CD4-positive, alpha-beta T cell treated with Interferon alpha-2 for 1 hour (primary cell): ENCODE measurements at regions not wholly inside any gene's neighbourhood (a gene's known extent, or its start where the extent isn't known, plus 50 kb on each side); places are given as distances from the start of the nearest gene placed in this dataset.

ENCODE experiments used
- DNase-seq, 2 donors: peaks; one replicate each; pipeline ENCODE4 v3.0.0-alpha.2; 2020 to 2022

DNA sequence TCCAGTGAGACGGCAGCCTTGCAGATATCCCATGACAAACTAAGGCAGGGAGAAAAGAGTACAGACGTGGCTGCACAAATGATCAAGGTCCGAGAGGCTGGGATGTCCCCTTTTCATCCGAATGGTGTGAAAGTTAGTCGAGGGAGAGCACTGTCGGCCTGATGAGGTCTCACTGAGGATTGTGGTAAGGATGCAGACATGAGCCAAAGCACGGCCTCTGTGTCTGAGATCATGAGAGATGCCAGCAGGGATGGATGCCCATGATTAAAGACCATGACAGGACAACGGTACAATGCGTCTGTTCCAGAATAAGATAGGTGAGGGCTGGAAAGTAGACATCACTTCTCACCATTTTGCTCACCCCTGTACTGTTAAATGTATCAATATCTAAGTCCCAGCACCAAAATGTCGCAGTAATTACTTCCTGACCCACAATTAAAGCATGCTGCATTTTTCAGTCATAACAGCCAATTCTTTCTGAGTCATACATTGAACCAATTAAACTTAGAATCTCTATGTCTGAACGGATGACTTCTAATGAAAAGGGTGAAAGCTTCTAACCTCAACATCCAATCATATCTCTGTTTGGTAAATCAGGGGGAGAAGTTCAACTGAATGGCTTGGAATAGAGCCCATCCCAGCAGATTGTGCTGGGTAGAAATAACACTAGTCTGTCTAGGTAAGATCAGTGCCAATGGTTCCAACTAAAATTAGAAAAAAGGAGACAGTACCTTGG is 249.6 kb upstream of the SOX5 start:
- DNase-seq: no peak

DNA sequence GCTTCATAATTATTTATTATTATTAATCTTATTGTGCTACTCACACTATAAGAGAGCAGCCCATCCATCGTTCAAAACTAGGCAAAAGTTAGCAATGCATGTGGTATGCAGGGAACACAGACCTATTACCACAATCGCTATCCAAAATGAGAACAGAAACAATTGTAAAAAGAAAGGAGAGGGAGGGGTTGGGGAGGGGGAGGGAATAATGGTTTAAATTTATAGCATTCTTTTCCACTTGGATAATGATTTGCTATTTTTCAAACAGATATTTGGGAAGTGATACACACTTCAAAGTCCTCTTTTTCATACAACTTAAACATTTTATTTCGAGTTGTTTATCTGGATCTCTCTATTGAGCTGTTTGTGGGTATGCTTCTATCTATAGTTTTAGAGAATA is 248.6 kb upstream of the SOX5 start:
- DNase-seq: no peak

DNA sequence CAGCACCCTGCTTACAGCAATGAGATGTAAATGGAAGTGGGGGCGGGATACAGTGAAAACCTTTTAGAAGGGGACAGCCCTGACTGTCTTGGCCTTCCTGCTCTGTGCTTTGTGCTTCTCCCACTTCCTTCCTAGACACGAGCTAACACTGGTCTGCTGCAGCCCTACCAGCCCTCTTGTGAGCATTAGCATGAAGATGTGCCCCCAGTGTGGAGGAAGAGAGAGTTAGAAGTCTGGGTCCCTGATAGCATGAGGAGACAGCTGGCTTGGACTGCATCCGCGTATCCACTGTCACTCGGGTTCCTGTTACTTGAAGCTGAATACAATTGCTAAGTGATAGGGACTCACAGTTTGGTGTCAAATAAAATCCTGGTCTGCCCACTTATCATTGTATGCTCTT is 248.1 kb upstream of the SOX5 start:
- DNase-seq: no peak

DNA sequence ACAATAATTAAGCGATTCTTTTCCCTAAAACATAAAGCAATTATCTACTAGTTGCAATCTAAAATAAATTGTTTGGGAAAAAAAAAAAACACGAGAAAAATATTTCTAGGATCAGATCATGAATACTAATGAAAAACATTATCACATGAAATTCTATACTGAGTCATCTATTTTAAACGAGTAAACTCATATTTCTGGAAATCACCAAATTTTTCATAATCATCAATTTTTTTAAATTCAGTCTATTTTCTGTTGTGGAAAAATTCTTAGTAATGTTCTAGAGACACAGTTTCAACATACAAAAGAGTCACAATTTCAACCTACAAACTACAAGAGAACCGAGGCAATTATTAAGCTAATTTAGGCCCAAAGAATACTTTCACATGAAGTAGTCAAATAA is 245.6 kb upstream of the SOX5 start:
- DNase-seq: no peak

DNA sequence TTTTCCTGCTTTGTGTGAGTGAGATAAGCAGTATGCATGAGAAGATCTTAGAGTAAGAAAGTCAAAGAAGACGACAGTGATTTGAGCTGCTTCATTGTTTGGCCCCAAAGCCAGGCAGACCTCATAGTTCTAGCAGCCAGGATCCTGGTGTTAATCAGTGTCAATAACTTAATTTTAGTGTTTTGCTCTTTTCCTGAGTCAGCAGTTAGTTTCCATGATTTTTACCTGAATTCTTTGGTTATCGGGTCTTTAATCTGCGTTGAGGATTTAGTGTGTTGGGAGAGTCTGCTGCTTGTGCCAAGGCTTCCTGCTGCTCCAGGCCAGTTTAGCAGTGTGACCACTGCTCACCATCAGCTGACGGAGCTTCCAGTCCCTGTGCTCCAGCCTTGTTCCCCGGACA is 241.6 kb upstream of the SOX5 start:
- DNase-seq: no peak

DNA sequence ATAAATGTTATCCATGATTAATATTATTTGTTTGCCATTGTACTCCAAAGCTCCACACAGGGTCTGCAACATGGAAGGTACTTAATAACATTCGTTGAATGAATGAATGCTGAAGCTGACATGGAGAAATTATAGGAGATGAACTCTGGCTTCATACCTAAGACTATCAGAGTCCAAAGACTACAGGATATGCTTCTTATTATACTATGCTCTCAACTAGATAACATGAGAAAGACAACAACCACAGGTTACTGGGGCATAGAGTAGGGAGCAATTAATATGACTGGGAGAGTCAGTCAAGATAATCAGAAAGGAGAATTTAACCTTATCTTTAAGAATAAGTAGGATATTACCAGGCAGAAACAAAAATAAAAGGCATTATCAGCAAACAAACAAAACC is 236.3 kb upstream of the SOX5 start:
- DNase-seq: no peak

DNA sequence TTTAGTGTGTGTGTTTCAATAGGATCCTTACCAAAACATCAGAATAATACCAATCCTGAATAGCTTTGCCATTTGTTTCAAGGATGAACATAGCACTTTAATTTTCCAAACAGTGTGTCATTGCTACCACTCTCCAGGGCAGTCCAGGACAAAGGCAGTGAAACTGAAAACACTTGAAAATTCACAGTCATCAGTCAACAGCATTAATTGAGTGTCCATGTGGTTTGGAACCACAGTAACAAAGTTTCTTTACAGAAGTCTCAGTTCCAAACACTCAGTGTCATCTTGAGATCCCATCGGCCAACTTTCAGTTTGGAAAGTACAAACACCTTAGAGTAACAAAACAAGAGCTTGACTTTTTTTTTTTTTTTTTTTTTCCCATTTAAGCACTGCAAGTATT is 228.4 kb upstream of the SOX5 start:
- no peak for DNase-seq

DNA sequence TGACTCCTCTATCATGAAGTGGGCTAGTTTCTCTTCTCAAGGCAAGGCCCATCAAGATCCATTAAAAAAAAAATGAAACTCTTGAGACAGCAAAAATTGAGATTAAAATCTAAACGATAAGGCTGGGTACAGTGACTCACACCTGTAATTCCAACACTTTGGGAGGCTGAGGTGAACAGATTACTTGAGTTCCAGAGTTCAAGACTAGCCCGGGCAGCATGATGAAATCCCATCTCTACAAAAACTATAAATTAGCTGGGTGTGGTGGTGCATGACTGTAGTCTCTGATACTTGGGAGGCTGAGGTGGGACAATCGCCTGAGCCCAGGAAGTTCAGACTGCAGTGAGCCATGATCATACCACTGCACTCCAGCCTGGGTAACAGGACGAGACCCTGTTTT is 226.5 kb upstream of the SOX5 start:
- no peak for DNase-seq

DNA sequence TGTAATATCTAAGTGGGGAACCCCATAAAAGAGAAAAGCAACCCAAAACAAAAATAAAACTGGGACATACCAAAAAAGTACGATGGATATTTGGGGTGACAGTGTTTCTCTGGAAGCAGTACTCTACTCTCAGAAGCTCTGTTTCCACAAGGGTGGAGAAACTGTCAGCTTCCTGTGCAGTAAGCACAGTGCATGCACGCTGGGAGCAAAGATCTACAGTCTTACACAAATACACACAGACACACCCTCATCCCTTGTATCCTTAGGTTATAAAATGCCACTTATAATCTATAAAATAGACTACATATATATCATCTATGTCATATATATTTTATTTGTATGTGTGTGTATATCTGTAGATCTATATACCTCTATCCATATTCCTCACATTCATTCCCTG is 225.8 kb upstream of the SOX5 start:
- DNase-seq: no peak

DNA sequence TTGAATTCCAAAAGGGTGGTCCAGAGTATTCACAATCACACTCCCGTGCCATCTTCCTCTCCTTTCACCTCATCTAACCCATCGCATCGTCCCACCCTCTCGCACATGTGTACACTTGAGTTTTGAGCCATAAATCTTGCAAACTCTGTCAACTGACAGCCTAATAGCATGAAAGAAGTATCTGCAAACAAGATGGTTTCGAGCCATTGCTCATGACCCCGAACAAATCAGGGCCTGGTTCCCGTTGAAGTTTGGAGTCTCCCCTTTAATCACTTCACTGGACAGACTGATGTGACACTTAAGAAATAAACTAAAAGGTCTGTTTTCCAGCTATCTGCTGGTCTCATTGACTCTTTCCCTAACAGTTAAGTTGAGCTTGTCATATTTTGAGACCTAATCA is 223.6 kb upstream of the SOX5 start:
- DNase-seq: no peak

DNA sequence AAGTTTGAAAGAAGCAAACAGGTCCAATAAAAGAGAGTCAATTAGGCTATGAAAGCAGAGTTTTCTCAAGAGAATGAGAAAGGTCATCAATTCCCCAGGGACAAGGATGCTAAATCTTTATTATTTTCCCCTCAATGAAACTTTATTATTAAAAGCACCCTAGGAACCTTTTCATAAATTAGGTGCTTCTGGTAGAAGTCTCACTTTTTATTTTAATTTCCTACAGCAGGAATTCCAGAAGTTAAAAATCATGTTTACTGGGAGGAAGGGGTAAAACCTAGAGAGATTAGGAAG is 223.2 kb upstream of the SOX5 start:
- DNase-seq: no peak

DNA sequence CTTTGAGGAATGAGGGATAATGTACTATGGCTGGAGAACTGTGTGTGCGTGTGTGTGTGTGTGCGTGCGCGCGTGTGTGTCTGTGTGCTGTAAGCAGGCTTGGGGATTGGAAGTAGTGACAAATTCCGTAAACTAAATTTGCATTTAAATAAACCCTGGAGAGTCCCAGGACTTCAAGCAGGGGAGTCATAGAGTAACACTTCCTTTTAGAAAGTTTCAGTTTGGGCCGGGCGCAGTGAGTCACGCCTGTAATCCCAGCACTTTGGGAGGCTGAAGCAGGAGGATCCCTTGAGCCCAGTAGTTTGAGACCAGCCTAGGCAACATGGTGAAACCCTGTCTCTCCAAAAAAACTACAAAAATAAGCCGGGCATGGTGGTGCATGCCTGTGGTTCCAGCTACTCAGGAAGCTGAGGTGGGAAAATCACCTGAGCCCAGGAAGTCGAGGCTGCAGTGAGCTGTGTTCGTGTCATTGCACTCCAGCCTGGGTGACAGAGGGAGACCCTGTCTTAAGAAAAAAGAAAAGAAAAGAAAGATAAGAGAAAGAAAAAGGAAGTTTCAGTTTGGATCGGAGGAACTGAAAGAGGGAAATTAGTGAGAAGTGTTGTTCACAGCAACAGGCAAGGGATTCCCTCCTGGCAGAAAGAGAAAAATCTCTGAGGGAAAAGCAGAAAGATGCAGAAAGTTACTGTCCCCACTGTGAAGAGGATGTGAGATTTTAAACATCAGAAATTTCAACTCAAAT is 222.7 kb upstream of the SOX5 start:
- DNase-seq: no peak

DNA sequence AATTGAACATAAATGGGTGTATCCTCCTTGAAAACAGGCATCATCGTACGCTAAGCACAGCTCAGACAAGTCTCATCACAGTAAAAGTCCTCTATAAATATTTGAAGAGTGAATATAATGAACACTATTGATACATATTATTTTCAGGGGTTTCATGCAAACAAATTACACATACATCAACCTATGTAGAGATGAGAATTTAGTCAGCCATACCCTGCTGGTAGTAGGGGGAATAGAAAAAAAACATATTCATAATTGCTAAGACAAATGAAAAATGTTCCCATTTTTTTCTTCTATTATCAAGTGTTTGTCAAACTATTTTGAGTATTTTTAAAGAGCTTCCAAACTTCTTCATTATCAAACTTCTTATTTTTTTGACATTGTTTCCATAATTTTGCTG is 205.6 kb upstream of the SOX5 start:
- DNase-seq: no peak

DNA sequence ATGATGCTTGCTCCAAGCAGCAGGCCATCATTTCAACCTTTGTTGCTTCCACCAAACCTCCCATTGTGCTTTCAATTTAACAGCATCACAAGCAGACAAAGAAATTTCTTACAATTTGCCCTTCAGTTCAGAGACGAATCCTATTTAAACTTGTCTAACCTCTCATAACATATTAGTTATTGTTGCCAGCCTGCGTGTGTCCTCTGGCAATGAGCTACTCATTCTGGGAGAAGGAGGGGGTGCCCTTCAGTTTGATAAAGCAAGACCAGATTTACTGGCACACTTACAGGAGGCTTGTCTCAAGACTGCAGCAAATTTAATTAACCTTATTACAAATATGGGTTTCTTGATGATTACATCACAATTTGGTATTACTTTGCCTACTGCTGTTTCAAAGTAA is 203.6 kb upstream of the SOX5 start:
- no peak for DNase-seq

DNA sequence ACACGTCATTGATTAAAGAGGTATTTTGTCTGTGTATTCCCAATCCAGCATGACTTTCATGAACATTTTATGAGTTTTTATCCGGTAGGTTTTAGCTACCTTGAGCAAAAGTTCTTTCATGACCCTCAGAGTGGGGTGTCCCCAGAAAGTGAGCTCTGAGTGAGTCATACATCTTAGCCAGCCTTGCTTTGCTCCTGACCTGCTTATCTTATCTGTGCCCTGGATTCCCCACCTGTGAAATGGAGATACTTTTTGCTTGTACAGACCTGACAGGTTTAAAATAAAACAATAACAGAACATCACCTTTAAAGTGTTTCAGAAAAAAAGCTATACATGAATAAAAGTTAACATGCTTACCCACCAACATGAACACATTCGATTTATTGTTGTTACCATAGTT is 202.8 kb upstream of the SOX5 start:
- no peak for DNase-seq

DNA sequence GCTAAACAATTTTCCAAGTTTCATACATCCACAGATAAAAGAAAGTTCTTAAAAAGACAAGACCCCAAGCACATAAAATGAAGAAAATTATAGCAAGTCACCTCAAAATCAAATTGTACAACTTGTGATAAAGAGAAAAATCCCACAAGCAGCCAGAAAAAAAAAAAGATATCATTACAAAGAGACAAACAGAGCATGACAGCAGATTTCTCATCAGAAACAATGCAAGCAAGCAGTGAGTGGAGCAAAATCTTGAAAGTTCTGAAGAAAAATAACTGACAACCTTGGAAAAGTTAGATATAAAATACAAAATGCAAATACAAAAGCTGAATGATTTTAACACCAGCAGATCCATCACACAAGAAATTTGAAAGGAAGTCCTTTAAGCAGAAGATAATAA is 194.5 kb upstream of the SOX5 start:
- DNase-seq: no peak

DNA sequence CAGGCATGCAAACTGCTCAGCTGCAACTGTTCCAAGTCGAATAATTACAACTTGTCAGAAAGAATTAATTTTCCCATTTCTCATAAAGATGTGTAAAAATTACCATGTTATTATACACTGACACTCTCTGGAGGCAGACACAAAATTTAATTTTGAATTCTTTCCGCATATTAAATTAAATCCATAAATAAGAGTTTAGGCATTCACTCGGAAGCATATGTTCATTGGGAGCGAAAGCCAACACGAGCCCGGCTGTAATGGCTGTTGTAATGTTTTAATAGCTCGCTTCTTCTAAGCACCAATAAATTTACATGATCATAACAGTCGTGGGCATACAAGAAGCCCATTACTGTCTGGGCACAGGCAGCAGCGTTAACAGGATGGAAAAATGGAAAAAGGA is 189.6 kb upstream of the SOX5 start:
- no peak for DNase-seq

DNA sequence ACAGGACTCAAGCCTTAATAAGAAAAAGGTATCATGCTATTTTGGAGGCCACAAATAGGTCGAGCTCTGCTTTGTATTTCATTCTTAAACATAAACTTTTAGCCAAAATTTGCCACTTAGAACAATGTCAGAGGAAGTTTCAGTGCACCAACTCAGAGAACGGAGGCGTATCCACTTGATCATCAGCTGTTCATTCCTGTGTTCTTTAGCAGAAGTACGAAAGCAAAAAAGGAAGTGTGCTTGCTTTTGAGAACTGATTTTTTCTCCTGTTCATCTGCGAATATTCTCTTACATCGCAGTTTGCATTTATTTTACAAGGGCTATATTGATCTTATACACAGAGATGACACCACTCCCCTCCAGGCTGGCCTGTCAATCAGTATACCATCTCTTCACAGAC is 188.6 kb upstream of the SOX5 start:
- DNase-seq: no peak

DNA sequence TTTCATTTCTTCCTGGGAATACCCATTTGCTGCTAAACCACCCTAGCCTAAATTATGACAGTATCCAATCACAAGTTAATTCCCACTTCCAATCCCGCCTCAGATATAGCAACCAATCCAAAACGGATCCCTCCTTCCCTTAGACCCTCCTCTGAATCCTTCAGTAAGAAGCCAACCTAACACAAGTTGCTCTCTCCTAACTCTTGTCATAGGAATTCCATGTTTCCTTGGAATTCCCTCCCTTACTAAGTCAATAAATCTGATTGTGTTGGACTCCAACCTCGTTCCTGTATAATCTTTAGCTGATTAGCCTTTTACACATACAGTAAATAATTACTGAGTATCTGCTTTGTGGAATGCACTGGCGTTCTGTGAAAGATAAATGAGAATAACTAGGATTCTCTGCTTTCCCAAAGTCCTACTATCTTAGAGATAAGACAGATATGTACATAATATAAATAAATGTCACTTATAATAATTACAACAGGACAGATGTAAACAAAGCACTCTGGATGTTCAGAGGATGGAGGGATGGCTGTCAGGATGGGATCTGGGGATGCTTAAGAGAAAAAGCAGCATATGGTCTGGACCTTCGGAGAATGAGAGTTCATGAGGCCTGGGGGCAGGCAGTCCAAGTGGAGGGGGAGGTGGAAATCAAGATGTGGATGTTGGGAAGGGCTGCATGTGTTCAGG is 185.8 kb upstream of the SOX5 start:
- DNase-seq: no peak

DNA sequence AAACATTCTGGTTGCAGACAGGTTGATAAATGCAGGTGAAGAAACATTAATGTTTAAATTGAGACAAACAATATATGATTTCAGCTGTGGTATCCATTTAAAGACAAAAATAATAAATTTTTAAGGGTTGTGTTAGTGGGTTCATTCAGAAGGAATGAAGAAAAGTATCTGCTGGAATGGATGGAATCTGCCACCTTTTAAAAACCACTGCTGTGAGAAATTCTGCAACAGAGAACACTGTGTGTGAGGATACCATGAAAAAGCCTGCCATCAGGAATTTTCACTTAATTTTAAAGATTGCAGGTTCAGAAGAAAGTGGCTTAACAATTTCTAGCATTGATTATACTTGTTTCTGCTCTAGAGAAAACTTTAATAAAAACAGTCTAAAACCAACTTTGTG is 184.6 kb upstream of the SOX5 start:
- DNase-seq: no peak

DNA sequence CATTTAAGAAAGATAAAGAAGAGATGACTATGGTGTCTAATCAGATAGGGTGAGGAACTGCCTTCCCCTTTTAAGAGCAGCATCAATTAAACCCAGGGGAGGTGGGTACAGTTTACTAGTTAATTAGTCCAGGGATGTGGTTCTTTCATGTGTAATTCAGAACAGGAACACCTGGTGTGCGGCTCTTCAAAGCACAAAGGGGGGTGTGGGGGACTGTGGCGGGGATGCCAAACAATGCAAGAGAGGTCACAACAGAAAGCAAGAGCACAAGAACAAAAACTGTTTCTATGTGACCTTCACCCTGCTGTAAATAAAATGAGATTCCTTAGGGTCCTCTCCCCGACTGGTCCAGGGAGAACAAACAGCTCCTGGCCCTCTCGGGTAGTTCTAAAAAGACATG is 183.9 kb upstream of the SOX5 start:
- DNase-seq: no peak

DNA sequence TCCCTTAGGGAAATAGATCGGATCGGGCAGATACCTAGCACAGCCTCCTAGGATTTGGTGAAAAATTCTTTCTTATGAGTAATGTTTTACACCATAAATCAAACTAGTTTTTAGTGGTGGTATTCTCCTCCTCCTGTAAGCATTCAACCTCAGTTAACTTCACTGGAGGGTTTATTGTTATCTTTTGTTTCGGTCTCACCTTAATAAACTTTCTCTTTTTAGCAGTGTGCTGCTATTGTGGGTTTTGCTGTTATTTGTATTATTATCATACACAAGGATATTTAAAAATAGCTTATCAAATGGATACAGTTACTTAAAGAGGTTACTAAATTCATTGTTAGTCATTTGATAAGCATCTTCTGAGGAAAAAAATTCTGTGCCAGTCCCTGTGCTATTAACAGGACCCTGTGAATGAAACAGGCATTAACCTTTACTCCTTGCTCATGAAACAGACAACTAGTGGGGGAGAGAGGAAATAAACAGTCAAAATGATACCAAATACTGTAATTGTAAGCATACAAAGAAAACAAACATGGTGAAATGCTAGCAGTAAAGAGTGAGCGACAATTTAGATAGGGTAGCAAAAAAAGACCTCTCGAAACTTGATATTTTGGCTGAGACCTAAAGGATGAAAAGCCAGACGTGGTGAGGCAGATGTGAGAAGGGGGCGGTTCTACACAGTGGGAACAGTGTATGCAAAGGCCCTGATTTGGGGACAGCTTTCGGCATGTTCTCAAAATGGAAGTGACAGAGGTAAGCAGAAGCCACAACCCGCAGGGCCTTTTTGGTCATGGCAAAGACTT is 178.7 kb upstream of the SOX5 start:
- no peak for DNase-seq

DNA sequence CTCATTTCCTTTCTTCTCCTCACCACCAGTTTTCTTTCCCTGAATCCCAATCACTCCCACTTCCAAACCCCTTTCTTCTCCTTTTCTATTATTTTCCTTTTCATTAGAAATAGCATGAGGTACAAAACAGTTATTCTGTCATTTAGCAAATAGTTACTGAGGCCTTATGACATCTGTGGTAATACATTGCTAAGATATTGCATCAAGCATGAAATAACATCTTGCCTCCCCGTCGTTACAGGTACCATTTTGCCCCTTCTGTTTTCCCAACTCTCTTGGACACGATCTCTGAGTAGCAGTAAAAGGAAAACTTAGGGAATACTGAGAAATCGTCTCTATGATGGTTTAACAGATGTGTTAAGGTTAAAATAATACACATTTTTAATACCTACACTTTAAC is 175.8 kb upstream of the SOX5 start:
- no peak for DNase-seq

DNA sequence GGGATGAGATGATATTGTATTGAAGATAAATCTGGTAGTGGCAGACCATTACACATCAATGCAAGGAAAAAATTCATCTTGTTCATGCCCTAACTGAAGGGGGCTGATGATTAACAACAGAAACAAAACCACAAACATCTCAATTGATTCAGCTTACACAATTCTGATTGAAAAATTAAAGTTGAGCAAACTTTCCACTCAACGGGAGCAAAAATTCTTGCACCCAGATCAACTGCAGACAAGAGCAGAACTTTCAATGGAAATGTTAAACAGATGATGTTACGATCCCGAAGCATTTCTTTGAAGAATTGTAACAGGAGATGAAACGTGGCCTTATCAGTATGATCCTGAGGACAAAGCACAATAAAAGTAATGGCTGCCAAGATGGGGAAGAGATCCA is 172.4 kb upstream of the SOX5 start:
- DNase-seq: no peak
